IMR-90 (cell line): ENCODE measurements at regions not wholly inside any gene's neighbourhood (a gene's known extent, or its start where the extent isn't known, plus 50 kb on each side); places are given as distances from the start of the nearest gene placed in this dataset.

ENCODE experiments used
- ATAC-seq: fragments of 200-7000 bp; cut with Tn5 transposase; 2 replicates; pipeline ENCODE4 v1.9.1; 2020; ENCODE audit warnings: low read depth, mild to moderate bottlenecking, moderate library complexity
- BruUV-seq: library from RNA; stranded (reverse); fragments of 400-500 nt; replicated peaks from 2 replicates; lab custom pipeline; 2021; lab: Mats Ljungman, UMichigan
- CTCF ChIA-PET: fragments of 300-600 bp; formaldehyde crosslinking; extraction: SDS; loops from one replicate; lab custom pipeline; 2021; ENCODE audit warnings: antibody characterized with exemption; lab: Yijun Ruan, JAX
- POLR2A ChIA-PET: fragments of 300-600 bp; sonication (Branson Sonifier 250); formaldehyde crosslinking; loops from one replicate; lab custom pipeline; 2022; ENCODE audit warnings: antibody characterized with exemption; ENCODE audit not compliant: unreplicated experiment; lab: Charles Lee
- DNase-seq: peaks from one replicate; pipeline ENCODE4 v3.0.0; 2013
- H2AFZ ChIP-seq: replicated peaks from 2 replicates; pipeline ENCODE3; 2013; ENCODE audit warnings: low read length, mild to moderate bottlenecking; ENCODE audit not compliant: poor library complexity
- H2AK5ac ChIP-seq: 2 replicates; pipeline ENCODE4 v1.6.1; 2013; ENCODE audit warnings: low read depth, low read length, inconsistent platforms
- H2AK9ac ChIP-seq: replicated peaks from 2 replicates; pipeline ENCODE3; 2013; ENCODE audit warnings: mild to moderate bottlenecking, low read depth, low read length, moderate library complexity; ENCODE audit not compliant: poor library complexity
- H2BK120ac ChIP-seq: 2 replicates; pipeline ENCODE4 v1.6.1; 2013; ENCODE audit warnings: low read depth, low read length, inconsistent platforms
- H2BK15ac ChIP-seq: 3 replicates; pipeline ENCODE4 v1.6.1; 2013; ENCODE audit warnings: low read depth, low read length, inconsistent platforms
- H2BK20ac ChIP-seq: 2 replicates; pipeline ENCODE4 v1.6.1; 2013; ENCODE audit warnings: low read depth, mild to moderate bottlenecking, inconsistent platforms, low read length, moderate library complexity
- H2BK5ac ChIP-seq: 2 replicates; pipeline ENCODE4 v1.6.1; 2013; ENCODE audit warnings: mild to moderate bottlenecking, low read depth, low read length, inconsistent platforms; ENCODE audit not compliant: poor library complexity, severe bottlenecking
- H3K14ac ChIP-seq: replicated peaks from 2 replicates; pipeline ENCODE4 v1.6.1; 2013; ENCODE audit warnings: low read depth, low read length, inconsistent platforms
- H3K18ac ChIP-seq: 2 replicates; pipeline ENCODE4 v1.6.1; 2013; ENCODE audit warnings: low read depth, low read length, control low read depth
- H3K23ac ChIP-seq: 2 replicates; pipeline ENCODE4 v1.6.1; 2013; ENCODE audit warnings: low read depth, low read length, inconsistent platforms
- H3K27ac ChIP-seq: 2 replicates; pipeline ENCODE4 v1.5.1; 2013; ENCODE audit warnings: mild to moderate bottlenecking, control low read depth, low read length; ENCODE audit not compliant: insufficient read depth
- H3K27me3 ChIP-seq: 2 replicates; pipeline ENCODE4 v1.6.1; 2013; ENCODE audit warnings: low read length; ENCODE audit not compliant: control insufficient read depth, insufficient read depth
- H3K36me3 ChIP-seq: 2 replicates; pipeline ENCODE4 v1.6.1; 2013; ENCODE audit warnings: low read length, mixed read lengths; ENCODE audit not compliant: control insufficient read depth, insufficient read depth
- H3K4ac ChIP-seq: 2 replicates; pipeline ENCODE4 v1.6.1; 2013; ENCODE audit warnings: low read depth, low read length, inconsistent platforms
- H3K4me1 ChIP-seq: 2 replicates; pipeline ENCODE4 v1.6.1; 2013; ENCODE audit warnings: low read length, mixed read lengths; ENCODE audit not compliant: control insufficient read depth, insufficient read depth
- H3K4me2 ChIP-seq: 2 replicates; pipeline ENCODE4 v1.6.1; 2013; ENCODE audit warnings: low read depth, mild to moderate bottlenecking, control low read depth, low read length, moderate library complexity
- H3K4me3 ChIP-seq: 2 replicates; pipeline ENCODE4 v1.5.1; 2013; ENCODE audit warnings: low read depth, mild to moderate bottlenecking, control low read depth, low read length, moderate library complexity; ENCODE audit not compliant: insufficient read depth
- H3K56ac ChIP-seq: 2 replicates; pipeline ENCODE4 v1.6.1; 2013; ENCODE audit warnings: low read length, inconsistent platforms; ENCODE audit not compliant: insufficient read depth; ENCODE audit errors: extremely low read depth
- H3K79me1 ChIP-seq, 2 experiments: 2 replicates each; pipeline ENCODE4 v1.6.1; 2013; ENCODE audit warnings: low read length in 2 of 2, inconsistent platforms in 1 of 2, low read depth in 1 of 2
- H3K9ac ChIP-seq: 2 replicates; pipeline ENCODE4 v1.6.1; 2013; ENCODE audit warnings: low read depth, low read length, control low read depth
- H3K9me1 ChIP-seq: 2 replicates; pipeline ENCODE4 v1.6.1; 2013; ENCODE audit warnings: low read length, inconsistent platforms; ENCODE audit not compliant: insufficient read depth
- H3K9me3 ChIP-seq: 2 replicates; pipeline ENCODE4 v1.6.1; 2013; ENCODE audit warnings: low read length; ENCODE audit not compliant: control insufficient read depth, insufficient read depth
- H4K20me1 ChIP-seq: 2 replicates; pipeline ENCODE4 v1.6.1; 2013; ENCODE audit warnings: low read length, inconsistent platforms; ENCODE audit not compliant: insufficient read depth
- H4K5ac ChIP-seq: 2 replicates; pipeline ENCODE4 v1.6.1; 2013; ENCODE audit warnings: mild to moderate bottlenecking, low read depth, low read length, control low read depth
- H4K8ac ChIP-seq, 2 experiments: 2 replicates each; pipeline ENCODE4 v1.6.1; 2013; ENCODE audit warnings: low read depth in 2 of 2, low read length in 2 of 2, control low read depth in 1 of 2, inconsistent platforms in 1 of 2
- H4K91ac ChIP-seq: 2 replicates; pipeline ENCODE4 v1.6.1; 2013; ENCODE audit warnings: low read depth, low read length, inconsistent platforms; ENCODE audit not compliant: insufficient read depth
- MAFK ChIP-seq: IDR thresholded peaks from 2 replicates; pipeline ENCODE4 v1.6.1; 2012; ENCODE audit warnings: low read depth, low read length, improper control_type of control experiment
- NFE2L2 ChIP-seq: fragments of 150-350 bp; IDR thresholded peaks from 2 replicates; pipeline ENCODE4 v1.6.1; 2016; ENCODE audit warnings: low read depth, mild to moderate bottlenecking, low read length
- RAD21 ChIP-seq: IDR thresholded peaks from 2 replicates; pipeline ENCODE4 v1.6.1; 2012; ENCODE audit warnings: low read length, improper control_type of control experiment
- RCOR1 ChIP-seq: IDR thresholded peaks from 2 replicates; pipeline ENCODE4 v1.6.1; 2012; ENCODE audit warnings: mild to moderate bottlenecking, low read length, improper control_type of control experiment; ENCODE audit not compliant: insufficient replicate concordance
- WGBS, 2 experiments: methylation state at CpG; one replicate each; pipeline versions ENCODE4 v1.1.5 to v1.1.7; 2013; ENCODE audit warnings: missing lambda C conversion rate in 2 of 2; ENCODE audit not compliant: insufficient read length in 1 of 2; ENCODE audit errors: extremely low coverage in 2 of 2; 5-methylcytosine and 5-hydroxymethylcytosine counted together
- dilution Hi-C: fragments of 300-500 bp; cut with HindIII; formaldehyde crosslinking; loops from one replicate; pipeline ENCODE4 v1.14.3; 2018; ENCODE audit warnings: low sequenced_read_pairs; ENCODE audit not compliant: unreplicated experiment
- in situ Hi-C: fragments of 300-500 bp; cut with MboI; formaldehyde crosslinking; loops from 3 replicates; pipeline ENCODE4 v1.14.3; 2019; ENCODE audit warnings: low sequenced_read_pairs, inconsistent platforms, mixed read lengths
- intact Hi-C: fragments of 100-400 bp; cut with micrococcal nuclease; formaldehyde crosslinking; loops from 2 replicates; pipeline ENCODE4 v1.10.0; 2022
- TF ChIP-seq, protein P1 (sequence below): fragments of 150-350 bp; IDR thresholded peaks from 2 replicates; pipeline ENCODE4 v1.6.1; 2016; ENCODE audit warnings: low read depth, mild to moderate bottlenecking, low read length, moderate library complexity, borderline replicate concordance

- H2BK20ac ChIP-seq: no peak overlapping the region
- TF ChIP-seq RCOR1 (no peak), MAFK (no peak), NFE2L2 (no peak), RAD21 (no peak)
- TF ChIP-seq, protein P1, sequence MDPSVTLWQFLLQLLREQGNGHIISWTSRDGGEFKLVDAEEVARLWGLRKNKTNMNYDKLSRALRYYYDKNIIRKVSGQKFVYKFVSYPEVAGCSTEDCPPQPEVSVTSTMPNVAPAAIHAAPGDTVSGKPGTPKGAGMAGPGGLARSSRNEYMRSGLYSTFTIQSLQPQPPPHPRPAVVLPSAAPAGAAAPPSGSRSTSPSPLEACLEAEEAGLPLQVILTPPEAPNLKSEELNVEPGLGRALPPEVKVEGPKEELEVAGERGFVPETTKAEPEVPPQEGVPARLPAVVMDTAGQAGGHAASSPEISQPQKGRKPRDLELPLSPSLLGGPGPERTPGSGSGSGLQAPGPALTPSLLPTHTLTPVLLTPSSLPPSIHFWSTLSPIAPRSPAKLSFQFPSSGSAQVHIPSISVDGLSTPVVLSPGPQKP: no peak
- H3K14ac ChIP-seq: no peak overlapping the region
- no peaks in the 10 kb centered on the region for H3K4me1 ChIP-seq
- H4K5ac ChIP-seq: no peak overlapping the region
- H2AK9ac ChIP-seq: no peak overlapping the region
- no peak overlapping the region for H4K8ac ChIP-seq
- H3K79me1 ChIP-seq: no peaks in the 10 kb centered on the region
- no peaks in the 10 kb centered on the region for H3K27me3 ChIP-seq
- ATAC-seq (no peak), DNase-seq (no peak)
- no peak overlapping the region for H2AK5ac ChIP-seq
- ChIA-PET CTCF (no interaction called here), POLR2A (no interaction called here)
- no peak overlapping the region for H2BK5ac ChIP-seq
- no peak overlapping the region for H3K27ac ChIP-seq
- BruUV-seq: no TSS peak
- WGBS, 2 experiments: 58% methylated on average over 2 of the region's 3 CpGs; no CpG with 5 or more reads in 1 of the 2 experiments
- no peaks in the 10 kb centered on the region for H4K20me1 ChIP-seq
- H3K56ac ChIP-seq: no peak overlapping the region
- H3K36me3 ChIP-seq: no peaks in the 10 kb centered on the region
- no peak overlapping the region for H3K4me2 ChIP-seq
- H3K23ac ChIP-seq: no peak overlapping the region
- no peak overlapping the region for H2BK15ac ChIP-seq
- H3K9me1 ChIP-seq: no peaks in the 10 kb centered on the region
- H3K9me3 ChIP-seq: peaks cover 7% of the 10 kb centered on the region
- no peak overlapping the region for H4K91ac ChIP-seq
- no peak overlapping the region for H3K9ac ChIP-seq
- H2AFZ ChIP-seq: no peak overlapping the region
- no peak overlapping the region for H3K18ac ChIP-seq
- in situ Hi-C loops: no loop called here
- H2BK120ac ChIP-seq: no peak overlapping the region
- no peak overlapping the region for H3K4me3 ChIP-seq
- no peak overlapping the region for H3K4ac ChIP-seq
- dilution Hi-C loops: no loop called here
- intact Hi-C loops: no loop called here
Measured at GRCh38 chr12:118574288-118574687, 197.9 kb downstream of the SUDS3 start.
